K562 (cell line): ENCODE measurements at regions not wholly inside any gene's neighbourhood (a gene's known extent, or its start where the extent isn't known, plus 50 kb on each side); places are given as distances from the start of the nearest gene placed in this dataset.

Source experiments
- CBFB ChIP-seq: sonication (generic); formaldehyde crosslinking; IDR thresholded peaks from 2 replicates; pipeline ENCODE4 v1.4.0; 2020; ENCODE audit warnings: mild to moderate bottlenecking, missing genetic modification reagents
- CBX8 ChIP-seq: fragments of 200-600 bp; sonication (generic); IDR thresholded peaks from 2 replicates; pipeline ENCODE4 v1.6.1; 2012; ENCODE audit warnings: borderline replicate concordance, mixed run types, low read depth, mild to moderate bottlenecking, moderate library complexity, mixed read lengths, low read length, control low read depth, inconsistent platforms; ENCODE audit not compliant: poor library complexity, severe bottlenecking; ENCODE audit errors: extremely low read depth
- CTCF ChIP-seq, 3 experiments: IDR thresholded peaks in 2 of 3; conservative IDR thresholded peaks in 1 of 3; 2 replicates each; pipeline ENCODE4 v1.5.1; 2011 to 2012; ENCODE audit warnings: low read length in 3 of 3, mild to moderate bottlenecking in 3 of 3, control low read depth in 2 of 3, improper control_type of control experiment in 1 of 3, inconsistent platforms in 1 of 3, low read depth in 1 of 3, mixed read lengths in 1 of 3, moderate library complexity in 1 of 3; ENCODE audit not compliant: insufficient read depth in 2 of 3
- HDAC2 ChIP-seq: fragments of 450-650 bp; IDR thresholded peaks from 2 replicates; pipeline ENCODE4 v1.6.1; 2016; ENCODE audit warnings: mild to moderate bottlenecking
- IRF1 ChIP-seq: sonication (generic); formaldehyde crosslinking; IDR thresholded peaks from 2 replicates; pipeline ENCODE4 v1.8.0; 2022; ENCODE audit warnings: missing genetic modification reagents, mild to moderate bottlenecking, borderline replicate concordance
- MAFF ChIP-seq: IDR thresholded peaks from 2 replicates; pipeline ENCODE4 v1.6.1; 2012; ENCODE audit warnings: low read length, improper control_type of control experiment
- POLR2A ChIP-seq: fragments of 450-650 bp; conservative IDR thresholded peaks from 2 replicates; pipeline ENCODE4 v1.6.1; 2016
- RFX1 ChIP-seq: fragments of 450-650 bp; IDR thresholded peaks from 2 replicates; pipeline ENCODE4 v1.6.1; 2016; ENCODE audit warnings: mild to moderate bottlenecking, moderate library complexity

- TF ChIP-seq CBFB (CRISPR knock-in tag) (no peak), CTCF (IDR thresholded peaks at IDR 0.05 in 2 of 3, conservative IDR thresholded peaks at IDR 0.05 in 1 of 3; ENCODE audit: insufficient read depth in 2 of 3, low read depth in 1 of 3, low read length in 3 of 3) (no peak), RFX1 (no peak), MAFF (no peak), CBX8 (no peak), IRF1 (CRISPR knock-in tag) (no peak), HDAC2 (no peak), POLR2A (no peak)
These were observed 497.1 kb upstream of the TENM3 start for GRCh38 chr4:181745933-181746625.
